GM12878 (cell line): ENCODE measurements at regions not wholly inside any gene's neighbourhood (a gene's known extent, or its start where the extent isn't known, plus 50 kb on each side); places are given as distances from the start of the nearest gene placed in this dataset.

Source experiments
- ATAC-seq: fragments of 200-7000 bp; cut with Tn5 transposase; 3 replicates; pipeline ENCODE4 v1.9.1; 2020; ENCODE audit warnings: mild to moderate bottlenecking, moderate library complexity
- BruUV-seq: library from RNA; stranded (reverse); fragments of 400-500 nt; replicated peaks from 2 replicates; lab custom pipeline; 2021; lab: Mats Ljungman, UMichigan
- CTCF ChIA-PET: fragments of 300-600 bp; sonication (Branson Sonifier 250); formaldehyde crosslinking; extraction: SDS; loops from one replicate; lab custom pipeline; 2021; ENCODE audit warnings: inconsistent platforms; lab: Yijun Ruan, JAX
- POLR2A ChIA-PET: fragments of 350-600 bp; formaldehyde crosslinking; extraction: SDS; loops from one replicate; lab custom pipeline; 2021; ENCODE audit warnings: inconsistent platforms; lab: Charles Lee
- RAD21 ChIA-PET: fragments of 300-600 bp; sonication (Branson Sonifier 250); formaldehyde crosslinking; loops from one replicate; lab custom pipeline; 2023; ENCODE audit warnings: antibody characterized with exemption; ENCODE audit not compliant: unreplicated experiment; lab: Charles Lee
- SMC1A ChIA-PET: fragments of 300-600 bp; sonication (Branson Sonifier 250); formaldehyde crosslinking; loops from one replicate; lab custom pipeline; 2023; ENCODE audit not compliant: unreplicated experiment, uncharacterized antibody; lab: Charles Lee
- DNase-seq: peaks from one replicate; pipeline ENCODE4 v3.0.0-alpha.2; 2011; ENCODE audit warnings: low read depth, low spot score
- FAIRE-seq: peaks from 3 replicates; lab custom pipeline; 2011; peaks lifted over from hg19 to GRCh38; lab: Jason Lieb, UNC
- H2AFZ ChIP-seq: 2 replicates; pipeline ENCODE4 v1.6.0; 2011; ENCODE audit warnings: low read depth, low read length, control low read depth; ENCODE audit not compliant: control insufficient read depth
- H3K27ac ChIP-seq: 2 replicates; pipeline ENCODE4 v1.5.1; 2011; ENCODE audit warnings: control low read depth; ENCODE audit not compliant: control insufficient read depth, insufficient read depth
- H3K27me3 ChIP-seq, 2 experiments: replicated peaks in 1 of 2; 2 replicates each; pipeline versions ENCODE4 v1.6.0 to v1.6.1; 2011; ENCODE audit warnings: low read length in 1 of 2; ENCODE audit not compliant: control insufficient read depth in 2 of 2, insufficient read depth in 2 of 2
- H3K36me3 ChIP-seq, 2 experiments: 2 replicates each; pipeline ENCODE4 v1.5.1; 2011; ENCODE audit warnings: low read length in 1 of 2; ENCODE audit not compliant: control insufficient read depth in 2 of 2, insufficient read depth in 2 of 2
- H3K4me1 ChIP-seq: 2 replicates; pipeline ENCODE4 v1.6.1; 2011; ENCODE audit warnings: mild to moderate bottlenecking, low read length, moderate library complexity, mixed read lengths; ENCODE audit not compliant: control insufficient read depth, insufficient read depth
- H3K4me2 ChIP-seq: 2 replicates; pipeline ENCODE4 v1.6.0; 2011; ENCODE audit warnings: control low read depth; ENCODE audit not compliant: control insufficient read depth, insufficient read depth
- H3K4me3 ChIP-seq: fragments of 200-600 bp; sonication (generic); 2 replicates; pipeline ENCODE4 v1.5.1; 2016
- H3K79me2 ChIP-seq: 2 replicates; pipeline ENCODE4 v1.6.0; 2011; ENCODE audit warnings: low read length; ENCODE audit not compliant: control insufficient read depth, insufficient read depth
- H3K9ac ChIP-seq: 2 replicates; pipeline ENCODE4 v1.8.0; 2011; ENCODE audit warnings: low read length, control low read depth, mixed read lengths; ENCODE audit not compliant: control insufficient read depth, insufficient read depth
- H3K9me3 ChIP-seq: replicated peaks from 3 replicates; pipeline ENCODE4 v1.5.1; 2011; ENCODE audit warnings: mild to moderate bottlenecking, low read length; ENCODE audit not compliant: control insufficient read depth, insufficient read depth
- H4K20me1 ChIP-seq: 2 replicates; pipeline ENCODE4 v1.6.0; 2011; ENCODE audit not compliant: control insufficient read depth, insufficient read depth
- CEBPB ChIP-seq, 2 experiments: fragments of 150-350 bp in 1 of 2; IDR thresholded peaks; 2 replicates each; pipeline ENCODE4 v1.6.1; 2012 to 2014; ENCODE audit warnings: low read depth in 2 of 2, low read length in 2 of 2, borderline replicate concordance in 1 of 2, inconsistent platforms in 1 of 2
- CHD1 ChIP-seq: IDR thresholded peaks from 2 replicates; pipeline ENCODE4 v1.6.1; 2012; ENCODE audit warnings: low read depth, low read length, improper control_type of control experiment
- ELK1 ChIP-seq: IDR thresholded peaks from 2 replicates; pipeline ENCODE4 v1.6.1; 2012; ENCODE audit warnings: low read depth, low read length, improper control_type of control experiment
- MTA2 ChIP-seq: fragments of 450-650 bp; IDR thresholded peaks from 2 replicates; pipeline ENCODE4 v1.6.1; 2016; ENCODE audit warnings: low read depth, mild to moderate bottlenecking, moderate library complexity
- NRF1 ChIP-seq: conservative IDR thresholded peaks from 2 replicates; pipeline ENCODE4 v1.6.1; 2011; ENCODE audit warnings: mild to moderate bottlenecking, low read depth, low read length, improper control_type of control experiment
- POLR2A ChIP-seq: IDR thresholded peaks from 2 replicates; pipeline ENCODE4 v1.6.1; 2011; ENCODE audit warnings: low read depth, mild to moderate bottlenecking, low read length
- RB1 ChIP-seq: fragments of 450-650 bp; formaldehyde crosslinking; IDR thresholded peaks from 2 replicates; pipeline ENCODE4 v1.6.1; 2017; ENCODE audit warnings: mild to moderate bottlenecking, borderline replicate concordance
- SIN3A ChIP-seq: IDR thresholded peaks from 2 replicates; pipeline ENCODE4 v1.6.1; 2012; ENCODE audit warnings: low read depth, low read length, improper control_type of control experiment
- STAT1 ChIP-seq: fragments of 450-650 bp; conservative IDR thresholded peaks from 2 replicates; pipeline ENCODE4 v1.6.1; 2014; ENCODE audit warnings: antibody characterized with exemption, mild to moderate bottlenecking
- TCF7 ChIP-seq: IDR thresholded peaks from 2 replicates; pipeline ENCODE4 v1.6.1; 2014; ENCODE audit warnings: antibody characterized with exemption, borderline replicate concordance
- ZNF207 ChIP-seq: fragments of 450-650 bp; IDR thresholded peaks from 2 replicates; pipeline ENCODE4 v1.6.1; 2014; ENCODE audit warnings: antibody characterized with exemption, mild to moderate bottlenecking, borderline replicate concordance
- WGBS: methylation state at CpG from one replicate; pipeline ENCODE4 v1.1.6; 2016; ENCODE audit warnings: low lambda C conversion rate; ENCODE audit not compliant: insufficient replicate concordance, insufficient coverage; ENCODE audit errors: missing lambda C conversion rate; 5-methylcytosine and 5-hydroxymethylcytosine counted together
- in situ Hi-C: fragments of 300-500 bp; cut with MboI; formaldehyde crosslinking; loops from 9 replicates; pipeline ENCODE4 v1.14.3; 2018; ENCODE audit warnings: mixed read lengths
- intact Hi-C: fragments of 100-400 bp; cut with micrococcal nuclease; formaldehyde crosslinking; loops from one replicate; pipeline ENCODE4 v1.14.2; 2022; ENCODE audit not compliant: unreplicated experiment
- TF ChIP-seq, protein P1 (sequence below): IDR thresholded peaks from 2 replicates; pipeline ENCODE4 v1.6.1; 2011; ENCODE audit warnings: mild to moderate bottlenecking, low read depth, low read length, moderate library complexity; ENCODE audit not compliant: insufficient replicate concordance
- TF ChIP-seq, protein P2 (sequence below): fragments of 450-650 bp; IDR thresholded peaks from 2 replicates; pipeline ENCODE4 v1.6.1; 2018; ENCODE audit warnings: borderline replicate concordance, mild to moderate bottlenecking; ENCODE audit not compliant: partially characterized antibody
- TF ChIP-seq, protein P3 (sequence below): fragments of 450-650 bp; IDR thresholded peaks from 2 replicates; pipeline ENCODE4 v1.6.1; 2017; ENCODE audit warnings: mild to moderate bottlenecking, moderate library complexity

DNA sequence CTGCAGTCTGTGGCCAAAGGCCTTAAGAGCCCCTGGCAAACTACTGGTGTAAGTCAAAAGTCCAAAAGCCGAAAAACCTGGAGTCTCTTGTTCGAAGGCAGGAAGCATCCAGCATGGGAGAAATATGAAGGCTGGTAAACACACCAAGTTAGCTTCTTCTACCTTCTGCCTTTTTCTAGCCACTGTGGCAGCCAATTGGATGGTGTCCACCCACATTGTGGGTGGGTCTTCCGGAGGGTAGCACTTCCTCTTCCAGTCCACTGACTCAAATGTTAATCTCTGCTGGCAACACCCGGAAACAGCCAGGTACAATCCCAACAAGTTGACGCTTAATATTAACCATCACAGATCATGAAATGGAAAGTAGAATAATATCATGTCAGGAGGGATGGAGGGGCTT is 827.6 kb downstream of the SORCS1 start:
- CTCF ChIA-PET: no interaction called here
- Histone ChIP-seq H3K36me3 (no peaks in the 10 kb centered on the region), H3K27me3 (no peaks in the 10 kb centered on the region), H3K4me3 (no peak overlapping the region), H4K20me1 (no peaks in the 10 kb centered on the region), H3K9ac (no peak overlapping the region), H2AFZ (no peak overlapping the region), H3K4me2 (no peak overlapping the region), H3K27ac (no peak overlapping the region), H3K79me2 (no peaks in the 10 kb centered on the region), H3K4me1 (no peaks in the 10 kb centered on the region), H3K9me3 (no peaks in the 10 kb centered on the region)
- ATAC-seq (no peak), DNase-seq (no peak), FAIRE-seq (no peak)
- in situ Hi-C loops (no loop called here), intact Hi-C loops (no loop called here)
- 56% methylated on average over 5 of the region's 5 CpGs for WGBS
- no TSS peak for BruUV-seq
- POLR2A ChIA-PET: no interaction called here
- SMC1A ChIA-PET: no interaction called here
- RAD21 ChIA-PET: no interaction called here
- TF ChIP-seq CHD1 (no peak), CEBPB (IDR thresholded peaks at IDR 0.05; ENCODE audit: borderline replicate concordance in 1 of 2, low read depth in 2 of 2, low read length in 2 of 2) (no peak), ELK1 (no peak), NRF1 (no peak), STAT1 (no peak), TCF7 (no peak), RB1 (no peak), ZNF207 (no peak), POLR2A (no peak), MTA2 (no peak), SIN3A (no peak)
- TF ChIP-seq, protein P1, sequence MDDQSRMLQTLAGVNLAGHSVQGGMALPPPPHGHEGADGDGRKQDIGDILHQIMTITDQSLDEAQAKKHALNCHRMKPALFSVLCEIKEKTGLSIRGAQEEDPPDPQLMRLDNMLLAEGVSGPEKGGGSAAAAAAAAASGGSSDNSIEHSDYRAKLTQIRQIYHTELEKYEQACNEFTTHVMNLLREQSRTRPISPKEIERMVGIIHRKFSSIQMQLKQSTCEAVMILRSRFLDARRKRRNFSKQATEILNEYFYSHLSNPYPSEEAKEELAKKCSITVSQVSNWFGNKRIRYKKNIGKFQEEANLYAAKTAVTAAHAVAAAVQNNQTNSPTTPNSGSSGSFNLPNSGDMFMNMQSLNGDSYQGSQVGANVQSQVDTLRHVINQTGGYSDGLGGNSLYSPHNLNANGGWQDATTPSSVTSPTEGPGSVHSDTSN: no peak
- TF ChIP-seq, protein P2, sequence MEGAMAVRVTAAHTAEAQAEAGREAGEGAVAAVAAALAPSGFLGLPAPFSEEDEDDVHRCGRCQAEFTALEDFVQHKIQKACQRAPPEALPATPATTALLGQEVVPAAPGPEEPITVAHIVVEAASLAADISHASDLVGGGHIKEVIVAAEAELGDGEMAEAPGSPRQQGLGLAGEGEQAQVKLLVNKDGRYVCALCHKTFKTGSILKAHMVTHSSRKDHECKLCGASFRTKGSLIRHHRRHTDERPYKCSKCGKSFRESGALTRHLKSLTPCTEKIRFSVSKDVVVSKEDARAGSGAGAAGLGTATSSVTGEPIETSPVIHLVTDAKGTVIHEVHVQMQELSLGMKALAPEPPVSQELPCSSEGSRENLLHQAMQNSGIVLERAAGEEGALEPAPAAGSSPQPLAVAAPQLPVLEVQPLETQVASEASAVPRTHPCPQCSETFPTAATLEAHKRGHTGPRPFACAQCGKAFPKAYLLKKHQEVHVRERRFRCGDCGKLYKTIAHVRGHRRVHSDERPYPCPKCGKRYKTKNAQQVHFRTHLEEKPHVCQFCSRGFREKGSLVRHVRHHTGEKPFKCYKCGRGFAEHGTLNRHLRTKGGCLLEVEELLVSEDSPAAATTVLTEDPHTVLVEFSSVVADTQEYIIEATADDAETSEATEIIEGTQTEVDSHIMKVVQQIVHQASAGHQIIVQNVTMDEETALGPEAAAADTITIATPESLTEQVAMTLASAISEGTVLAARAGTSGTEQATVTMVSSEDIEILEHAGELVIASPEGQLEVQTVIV: no peak
- TF ChIP-seq, protein P3, sequence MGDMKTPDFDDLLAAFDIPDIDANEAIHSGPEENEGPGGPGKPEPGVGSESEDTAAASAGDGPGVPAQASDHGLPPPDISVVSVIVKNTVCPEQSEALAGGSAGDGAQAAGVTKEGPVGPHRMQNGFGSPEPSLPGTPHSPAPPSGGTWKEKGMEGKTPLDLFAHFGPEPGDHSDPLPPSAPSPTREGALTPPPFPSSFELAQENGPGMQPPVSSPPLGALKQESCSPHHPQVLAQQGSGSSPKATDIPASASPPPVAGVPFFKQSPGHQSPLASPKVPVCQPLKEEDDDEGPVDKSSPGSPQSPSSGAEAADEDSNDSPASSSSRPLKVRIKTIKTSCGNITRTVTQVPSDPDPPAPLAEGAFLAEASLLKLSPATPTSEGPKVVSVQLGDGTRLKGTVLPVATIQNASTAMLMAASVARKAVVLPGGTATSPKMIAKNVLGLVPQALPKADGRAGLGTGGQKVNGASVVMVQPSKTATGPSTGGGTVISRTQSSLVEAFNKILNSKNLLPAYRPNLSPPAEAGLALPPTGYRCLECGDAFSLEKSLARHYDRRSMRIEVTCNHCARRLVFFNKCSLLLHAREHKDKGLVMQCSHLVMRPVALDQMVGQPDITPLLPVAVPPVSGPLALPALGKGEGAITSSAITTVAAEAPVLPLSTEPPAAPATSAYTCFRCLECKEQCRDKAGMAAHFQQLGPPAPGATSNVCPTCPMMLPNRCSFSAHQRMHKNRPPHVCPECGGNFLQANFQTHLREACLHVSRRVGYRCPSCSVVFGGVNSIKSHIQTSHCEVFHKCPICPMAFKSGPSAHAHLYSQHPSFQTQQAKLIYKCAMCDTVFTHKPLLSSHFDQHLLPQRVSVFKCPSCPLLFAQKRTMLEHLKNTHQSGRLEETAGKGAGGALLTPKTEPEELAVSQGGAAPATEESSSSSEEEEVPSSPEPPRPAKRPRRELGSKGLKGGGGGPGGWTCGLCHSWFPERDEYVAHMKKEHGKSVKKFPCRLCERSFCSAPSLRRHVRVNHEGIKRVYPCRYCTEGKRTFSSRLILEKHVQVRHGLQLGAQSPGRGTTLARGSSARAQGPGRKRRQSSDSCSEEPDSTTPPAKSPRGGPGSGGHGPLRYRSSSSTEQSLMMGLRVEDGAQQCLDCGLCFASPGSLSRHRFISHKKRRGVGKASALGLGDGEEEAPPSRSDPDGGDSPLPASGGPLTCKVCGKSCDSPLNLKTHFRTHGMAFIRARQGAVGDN: no peak
